GM18873 (cell line): ENCODE measurements at regions not wholly inside any gene's neighbourhood (a gene's known extent, or its start where the extent isn't known, plus 50 kb on each side); places are given as distances from the start of the nearest gene placed in this dataset.

Experiments
- ATAC-seq: cut with Tn5 transposase; IDR thresholded peaks from one replicate; pipeline ENCODE4 v1.9.1; 2021; ENCODE audit warnings: mild to moderate bottlenecking, moderate library complexity, moderate number of reproducible peaks; ENCODE audit not compliant: unreplicated experiment, low FRiP score

DNA sequence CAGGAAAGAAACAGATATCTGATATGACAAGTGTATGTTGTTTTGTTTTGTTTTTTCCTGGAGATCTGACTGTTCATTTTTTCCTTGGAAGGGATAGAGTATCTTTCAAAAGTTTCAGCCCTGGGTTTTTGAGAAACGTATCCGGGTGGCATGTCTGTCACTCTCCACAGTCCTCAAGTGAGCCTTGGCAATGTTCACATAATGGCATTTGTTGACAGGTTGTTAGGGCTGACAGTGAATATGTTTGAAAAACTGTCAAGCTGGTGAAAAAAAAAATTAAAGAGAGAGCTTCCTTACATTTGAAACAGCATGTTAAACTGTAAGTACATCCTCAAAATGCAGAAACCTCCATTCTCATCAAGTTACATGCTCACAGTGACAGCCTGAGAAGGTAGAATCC lies 113.0 kb upstream of the DYNLRB2 start:
- no peak for ATAC-seq

DNA sequence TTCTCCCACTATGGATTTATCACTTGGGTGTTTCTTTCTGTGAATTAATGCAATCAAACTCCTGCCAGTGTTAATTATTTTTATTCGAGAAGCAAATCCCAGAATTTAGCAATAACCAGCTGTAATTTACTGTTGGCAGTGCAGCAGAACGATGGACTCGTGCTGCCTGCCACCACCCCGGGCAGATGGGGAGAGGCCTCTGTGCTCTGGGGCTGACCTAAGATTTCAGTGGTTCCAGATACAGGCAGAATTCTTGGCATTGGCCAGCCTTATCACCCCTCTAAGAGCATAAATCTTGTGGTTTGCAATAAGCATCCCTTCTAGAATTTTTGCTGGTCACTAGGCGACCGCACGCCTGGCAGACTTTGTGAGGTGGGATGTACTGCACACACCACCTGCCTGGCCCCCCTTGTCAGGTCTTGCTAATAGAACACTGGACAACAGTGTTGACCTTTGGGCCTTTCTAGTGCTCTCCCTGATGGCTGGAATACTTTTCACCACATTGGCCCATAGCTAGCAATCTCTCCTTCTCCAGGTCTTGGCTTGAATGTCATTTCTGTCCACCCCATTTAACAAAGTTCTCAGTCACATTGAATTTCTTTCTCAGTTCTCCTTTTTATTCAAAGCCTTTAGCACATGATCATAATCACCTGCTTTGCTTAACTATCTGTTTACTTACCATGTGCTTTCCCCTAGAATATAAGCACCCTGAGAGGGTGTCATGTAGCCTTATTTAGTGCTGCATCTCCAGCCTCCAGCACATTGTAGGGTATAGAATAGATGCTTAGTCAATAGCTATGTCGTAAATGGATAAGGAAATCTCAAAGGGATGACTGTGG lies 122.1 kb upstream of the DYNLRB2 start:
- ATAC-seq, result no peak

GRCh38 chr16:80417706-80418271 lies 123.0 kb upstream of the DYNLRB2 start:
- ATAC-seq, result no peak

DNA sequence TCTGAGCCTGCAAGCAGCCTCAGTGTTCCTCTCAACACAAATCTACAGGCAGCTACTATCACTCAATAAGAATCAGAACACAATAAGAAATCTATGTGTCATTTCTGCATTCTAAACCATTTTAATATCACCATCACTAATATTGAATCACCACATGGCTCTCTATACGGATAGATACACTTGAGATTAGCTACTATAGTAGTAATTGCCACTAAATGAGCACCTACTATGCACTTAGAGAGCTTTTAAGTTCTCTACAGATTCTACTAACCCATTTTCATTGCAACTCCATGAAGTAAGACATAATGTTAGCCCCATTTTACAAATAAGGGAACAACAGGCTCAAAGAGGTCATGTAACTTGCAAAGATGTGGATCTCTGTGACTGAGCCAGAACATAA lies 132.8 kb upstream of the DYNLRB2 start:
- ATAC-seq, result no peak

DNA sequence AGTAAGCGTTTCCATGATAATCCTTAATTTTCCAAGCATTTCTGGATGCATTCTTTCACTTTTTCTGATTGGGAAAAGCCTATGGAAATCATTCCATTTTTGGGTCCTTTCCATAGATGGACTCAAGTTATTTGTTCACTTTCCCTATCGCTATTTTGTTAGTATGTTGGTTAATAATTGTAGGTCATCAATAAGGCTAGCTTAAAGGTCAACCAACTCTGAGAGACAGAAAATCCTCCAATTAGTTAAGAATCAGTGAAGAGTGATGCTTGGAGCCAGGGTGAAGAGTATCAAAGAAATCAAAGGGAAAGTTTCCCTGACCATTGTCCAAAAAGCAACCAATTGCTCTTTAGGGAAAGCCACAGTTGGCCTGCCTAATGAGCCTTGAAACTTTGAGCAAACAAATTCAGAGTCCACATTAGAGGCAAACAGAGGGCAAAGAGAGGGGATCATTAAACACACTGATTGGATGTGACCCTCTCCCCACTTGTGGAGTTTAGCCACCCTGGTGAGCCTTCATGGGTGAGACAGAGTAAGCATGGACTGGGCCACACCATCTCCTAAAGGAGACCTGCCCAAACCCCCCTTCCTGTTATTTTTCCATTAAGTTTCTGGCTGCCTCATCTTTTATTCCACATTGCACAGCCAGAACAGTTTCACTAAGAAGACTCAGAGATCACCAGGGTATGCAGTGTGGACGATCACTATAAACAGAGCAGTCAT lies 133.4 kb upstream of the DYNLRB2 start:
- ATAC-seq, result no peak

DNA sequence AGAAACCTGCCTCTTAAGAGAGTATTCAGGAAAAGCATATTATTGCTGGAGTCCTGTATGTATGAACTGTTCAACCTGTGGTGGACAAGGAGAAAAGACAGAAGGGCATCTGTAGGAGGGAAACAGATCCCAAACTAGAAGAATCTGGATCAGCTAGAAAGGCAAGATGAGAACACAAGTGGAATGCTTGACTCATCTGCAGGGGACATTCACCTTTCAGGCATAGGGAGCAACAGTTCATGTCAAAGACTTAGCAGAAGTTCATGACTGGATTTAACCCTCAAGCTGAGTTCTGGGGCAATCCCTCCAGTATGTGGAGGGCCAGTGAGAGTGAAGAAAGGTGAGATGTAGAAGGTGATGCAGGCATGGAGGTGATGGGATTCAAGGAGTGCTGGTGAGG lies 135.9 kb upstream of the DYNLRB2 start:
- ATAC-seq, result no peak

DNA sequence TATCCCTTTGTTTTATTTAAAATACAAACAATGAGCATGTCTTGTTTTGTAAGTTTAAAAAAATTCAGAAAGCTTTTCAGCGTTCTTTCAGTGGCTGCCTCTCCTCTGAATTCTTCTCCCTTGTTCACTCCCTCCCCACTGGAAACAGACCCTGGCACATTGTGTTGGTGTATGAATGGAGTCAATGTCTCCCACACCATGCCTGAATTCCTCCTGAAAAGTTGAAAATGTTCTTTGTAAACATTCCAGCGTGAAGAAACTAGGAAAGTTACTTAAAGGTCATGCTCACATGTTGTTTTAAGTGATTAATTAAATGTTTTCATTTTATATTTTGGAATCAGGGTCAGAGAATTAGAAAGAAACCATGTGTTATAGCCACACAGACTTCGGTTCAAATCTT lies 136.9 kb upstream of the DYNLRB2 start:
- no peak for ATAC-seq

- no peak for ATAC-seq
Measured at GRCh38 chr16:80390871-80391489, 149.8 kb upstream of the DYNLRB2 start.

DNA sequence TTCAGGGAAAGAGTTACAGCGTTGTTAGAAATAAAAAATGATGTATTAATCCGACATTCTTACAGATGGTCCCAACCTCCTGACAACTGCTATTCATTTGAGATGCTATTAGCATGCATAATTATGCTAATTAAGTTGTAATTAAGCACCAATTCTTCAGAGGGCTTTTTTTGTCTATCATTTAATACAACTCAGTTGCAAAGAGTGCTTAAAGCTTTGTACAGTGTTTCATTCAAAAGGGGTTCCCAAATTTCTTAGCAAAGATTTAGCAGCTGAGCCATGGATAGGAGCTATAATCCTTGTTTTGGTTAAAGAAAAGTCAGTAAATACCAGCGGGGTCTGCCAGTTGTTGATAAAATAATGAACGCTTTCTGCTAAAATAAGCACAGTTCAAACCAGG lies 150.7 kb upstream of the DYNLRB2 start:
- ATAC-seq, result no peak

- ATAC-seq, result no peak
Measured at GRCh38 chr16:80389338-80389737, 151.5 kb upstream of the DYNLRB2 start.

- no peak for ATAC-seq
Measured at GRCh38 chr16:80387318-80387921, 153.4 kb upstream of the DYNLRB2 start.

- ATAC-seq, result no peak
Measured at GRCh38 chr16:80384862-80385261, 155.9 kb upstream of the DYNLRB2 start.

DNA sequence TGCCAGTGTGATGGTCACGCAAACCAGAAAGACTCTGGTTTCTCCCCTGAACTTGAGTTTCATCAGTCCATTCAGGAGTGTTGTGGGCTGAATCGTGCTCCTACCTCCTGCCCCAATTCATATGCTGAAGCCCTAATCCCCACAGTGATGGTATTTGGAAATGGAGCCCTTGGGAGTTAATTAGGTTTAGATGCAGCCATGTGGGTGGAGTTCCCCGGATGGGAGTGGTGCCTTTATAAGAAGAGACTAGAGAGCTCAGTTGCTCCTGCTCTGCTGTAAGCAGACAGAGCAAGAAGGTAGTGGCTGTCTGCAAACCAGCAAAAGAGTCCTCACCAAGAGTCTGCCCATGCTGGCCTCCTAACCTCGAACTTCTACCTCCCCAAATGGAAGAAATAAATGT lies 160.3 kb upstream of the DYNLRB2 start:
- ATAC-seq, result no peak

DNA sequence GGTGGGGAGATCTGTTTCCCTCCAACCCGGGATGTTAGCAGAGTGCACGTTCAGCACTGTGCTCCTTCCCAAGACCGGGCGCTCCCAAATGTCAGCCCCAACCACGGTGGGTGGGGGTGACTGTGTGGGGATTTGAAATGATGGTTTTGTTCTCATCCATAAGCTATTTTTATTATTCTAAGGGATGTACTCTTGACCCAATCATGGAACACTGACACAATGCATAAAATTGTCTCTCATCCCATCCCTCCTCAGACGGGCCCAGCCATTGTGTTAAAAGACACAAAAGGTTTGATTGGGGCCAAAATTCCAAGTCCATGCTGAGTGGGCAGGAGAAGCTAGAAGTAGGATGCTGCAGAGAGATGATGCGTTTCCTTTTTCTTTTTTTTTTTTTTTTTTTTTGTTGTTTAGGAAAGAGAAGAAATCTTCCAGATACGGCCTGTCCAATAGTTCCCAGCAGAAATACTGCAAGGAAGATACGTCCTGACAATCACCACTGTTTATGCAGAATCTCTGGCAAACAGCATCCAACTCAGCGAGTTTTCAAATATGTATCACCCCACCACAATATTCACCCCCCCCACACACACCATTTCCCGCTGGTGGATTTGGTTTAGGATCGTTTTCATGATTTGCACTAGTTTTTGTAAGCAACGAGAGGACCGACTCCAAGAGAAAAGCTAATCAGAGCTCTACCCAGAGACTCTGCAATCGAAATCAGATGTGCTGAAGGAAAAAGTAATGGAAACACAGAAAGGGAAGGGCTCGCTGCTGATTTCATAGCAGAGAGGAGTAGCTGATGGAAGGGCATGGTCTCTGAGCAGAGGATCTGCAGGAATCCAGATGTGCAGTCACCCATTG lies 163.5 kb upstream of the DYNLRB2 start:
- ATAC-seq, result no peak

DNA sequence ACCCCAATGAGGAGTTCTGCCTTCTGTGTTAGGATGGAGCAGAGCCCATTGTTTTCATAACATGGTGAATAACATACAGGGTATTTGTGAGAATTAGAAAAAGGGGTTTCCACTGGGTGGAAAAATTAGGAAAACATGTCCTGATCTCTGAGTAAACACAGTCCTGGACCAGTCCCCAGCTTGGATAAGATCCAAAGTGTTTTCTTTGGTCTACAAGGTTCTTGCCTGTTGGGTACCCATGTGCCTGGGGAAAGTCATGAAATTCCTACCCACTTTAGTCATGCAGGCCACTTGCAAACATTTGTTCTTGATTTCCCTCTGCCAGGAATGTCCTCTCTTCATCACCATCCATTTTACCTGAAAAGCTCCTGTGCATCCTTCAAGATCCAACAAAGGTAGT lies 164.8 kb upstream of the DYNLRB2 start:
- ATAC-seq, result no peak

GRCh38 chr16:80375513-80375912 lies 165.3 kb upstream of the DYNLRB2 start:
- ATAC-seq, result no peak

- ATAC-seq, result no peak
Measured at GRCh38 chr16:80372341-80372740, 168.5 kb upstream of the DYNLRB2 start.

GRCh38 chr16:80369138-80369958 lies 171.4 kb upstream of the DYNLRB2 start:
- ATAC-seq, result no peak

- no peak for ATAC-seq
Measured at GRCh38 chr16:80367037-80367658, 173.6 kb upstream of the DYNLRB2 start.
